H1 (cell line): ENCODE measurements at regions not wholly inside any gene's neighbourhood (a gene's known extent, or its start where the extent isn't known, plus 50 kb on each side); places are given as distances from the start of the nearest gene placed in this dataset.

Experiments
- CTCF ChIA-PET: fragments of 300-600 bp; sonication (Branson Sonifier 250); formaldehyde crosslinking; loops from one replicate; lab custom pipeline; 2021; ENCODE audit not compliant: partially characterized antibody; lab: Charles Lee
- POLR2A ChIA-PET: fragments of 300-600 bp; sonication (Branson Sonifier 250); formaldehyde crosslinking; loops from one replicate; lab custom pipeline; 2021; ENCODE audit warnings: inconsistent platforms; ENCODE audit not compliant: partially characterized antibody; lab: Charles Lee
- DNase-seq, 2 experiments: peaks; one replicate each; pipeline versions ENCODE4 v3.0.0 to v3.0.0-alpha.2; 2010 to 2022; ENCODE audit warnings: low spot score in 2 of 2, low read depth in 1 of 2, mixed read lengths in 1 of 2
- FAIRE-seq: peaks from 2 replicates; lab custom pipeline; 2011; peaks lifted over from hg19 to GRCh38; lab: Jason Lieb, UNC
- H2AFZ ChIP-seq: 2 replicates; pipeline ENCODE4 v1.8.1; 2012; ENCODE audit warnings: low read length, inconsistent platforms
- H2AK5ac ChIP-seq: 2 replicates; pipeline ENCODE4 v1.6.1; 2013; ENCODE audit warnings: low read depth, low read length
- H2BK120ac ChIP-seq: replicated peaks from 2 replicates; pipeline ENCODE3; 2013; ENCODE audit warnings: low read depth, low read length, inconsistent platforms
- H2BK12ac ChIP-seq: 2 replicates; pipeline ENCODE4 v1.6.1; 2013; ENCODE audit warnings: low read depth, low read length
- H2BK15ac ChIP-seq: 2 replicates; pipeline ENCODE4 v1.6.1; 2013; ENCODE audit warnings: low read length
- H2BK20ac ChIP-seq: 2 replicates; pipeline ENCODE4 v1.6.1; 2013; ENCODE audit warnings: low read length
- H2BK5ac ChIP-seq: 2 replicates; pipeline ENCODE4 v1.6.1; 2013; ENCODE audit warnings: low read depth, low read length
- H3K14ac ChIP-seq: 2 replicates; pipeline ENCODE4 v1.6.1; 2013; ENCODE audit warnings: inconsistent platforms; ENCODE audit not compliant: insufficient read length
- H3K18ac ChIP-seq: 2 replicates; pipeline ENCODE4 v1.6.1; 2013; ENCODE audit warnings: low read length; ENCODE audit errors: extremely low read depth
- H3K23ac ChIP-seq: 2 replicates; pipeline ENCODE4 v1.6.1; 2013; ENCODE audit warnings: inconsistent platforms; ENCODE audit not compliant: insufficient read length
- H3K23me2 ChIP-seq: 2 replicates; pipeline ENCODE4 v1.6.1; 2013; ENCODE audit warnings: low read depth, low read length
- H3K27ac ChIP-seq: 2 replicates; pipeline ENCODE4 v1.6.1; 2011; ENCODE audit warnings: low read depth, low read length, inconsistent platforms
- H3K27me3 ChIP-seq, 4 experiments: replicated peaks in 1 of 4; 1 replicate in 1 of 4; 2 replicates in 3 of 4; pipeline versions ENCODE4 v1.6.1 to v1.8.1; 2011 to 2013; ENCODE audit warnings: low read length in 3 of 4, mild to moderate bottlenecking in 3 of 4, inconsistent platforms in 2 of 4, mixed read lengths in 2 of 4, moderate library complexity in 1 of 4; ENCODE audit not compliant: control insufficient read depth in 3 of 4, insufficient read depth in 3 of 4; ENCODE audit errors: extremely low read depth in 1 of 4
- H3K36me3 ChIP-seq, 4 experiments: 2 replicates each; pipeline versions ENCODE4 v1.6.1 to v1.8.1; 2011 to 2013; ENCODE audit warnings: mild to moderate bottlenecking in 4 of 4, low read length in 3 of 4, moderate library complexity in 2 of 4, control low read depth in 1 of 4, inconsistent platforms in 1 of 4; ENCODE audit not compliant: insufficient read depth in 4 of 4, control insufficient read depth in 2 of 4
- H3K4ac ChIP-seq: replicated peaks from 2 replicates; pipeline ENCODE3; 2013; ENCODE audit warnings: low read length, low read depth, mixed read lengths, inconsistent platforms; ENCODE audit not compliant: insufficient read length
- H3K4me1 ChIP-seq, 4 experiments: replicated peaks in 1 of 4; 1 replicate in 1 of 4; 2 replicates in 3 of 4; pipeline versions ENCODE4 v1.6.1 to v1.8.1; 2011 to 2013; ENCODE audit warnings: low read length in 3 of 4, inconsistent platforms in 2 of 4, mixed read lengths in 1 of 4; ENCODE audit not compliant: insufficient read depth in 4 of 4, control insufficient read depth in 3 of 4
- H3K4me2 ChIP-seq, 2 experiments: 2 replicates each; pipeline versions ENCODE4 v1.6.1 to v1.8.1; 2011 to 2013; ENCODE audit warnings: low read depth in 2 of 2, low read length in 2 of 2, control low read depth in 1 of 2, inconsistent platforms in 1 of 2, mild to moderate bottlenecking in 1 of 2; ENCODE audit not compliant: insufficient read depth in 1 of 2
- H3K4me3 ChIP-seq, 4 experiments: fragments of 200-600, 300-600 bp in 1 of 4; sonication (generic), shearing (Covaris generic), sonication (Bioruptor Twin) in 1 of 4; 2 replicates each; pipeline versions ENCODE4 v1.5.1 to v1.8.1; 2011 to 2016; ENCODE audit warnings: low read length in 4 of 4, low read depth in 3 of 4, control low read depth in 2 of 4, inconsistent platforms in 2 of 4, mild to moderate bottlenecking in 2 of 4, mixed read lengths in 1 of 4, moderate library complexity in 1 of 4; ENCODE audit not compliant: insufficient read depth in 2 of 4; ENCODE audit errors: extremely low read depth in 1 of 4
- H3K56ac ChIP-seq: replicated peaks from 2 replicates; pipeline ENCODE3; 2013; ENCODE audit warnings: low read depth, mild to moderate bottlenecking, mixed read lengths, low read length, inconsistent platforms; ENCODE audit not compliant: insufficient read length
- H3K79me1 ChIP-seq: 2 replicates; pipeline ENCODE4 v1.6.1; 2013; ENCODE audit warnings: low read depth, low read length, control low read depth
- H3K79me2 ChIP-seq, 2 experiments: 2 replicates each; pipeline versions ENCODE4 v1.6.1 to v1.8.1; 2012 to 2013; ENCODE audit warnings: low read length in 2 of 2, mild to moderate bottlenecking in 2 of 2, inconsistent platforms in 1 of 2; ENCODE audit not compliant: insufficient read depth in 2 of 2, control insufficient read depth in 1 of 2
- H3K9ac ChIP-seq, 4 experiments: replicated peaks in 1 of 4; 1 replicate in 1 of 4; 2 replicates in 3 of 4; pipeline versions ENCODE4 v1.6.1 to v1.8.1; 2011 to 2013; ENCODE audit warnings: low read depth in 3 of 4, low read length in 3 of 4, control low read depth in 2 of 4, mild to moderate bottlenecking in 2 of 4, moderate library complexity in 2 of 4, inconsistent platforms in 1 of 4; ENCODE audit errors: extremely low read depth in 1 of 4
- H3K9me3 ChIP-seq, 2 experiments: 2 replicates each; pipeline versions ENCODE4 v1.6.1 to v1.8.1; 2012 to 2013; ENCODE audit warnings: mild to moderate bottlenecking in 2 of 2, moderate library complexity in 2 of 2, control low read depth in 1 of 2, inconsistent platforms in 1 of 2, low read depth in 1 of 2, low read length in 1 of 2, mixed read lengths in 1 of 2; ENCODE audit not compliant: insufficient read depth in 2 of 2
- H4K20me1 ChIP-seq, 2 experiments: replicated peaks in 1 of 2; 2 replicates each; pipeline versions ENCODE3 to v1.8.1; 2011 to 2013; ENCODE audit warnings: inconsistent platforms in 2 of 2, low read length in 2 of 2, mild to moderate bottlenecking in 1 of 2; ENCODE audit not compliant: insufficient read depth in 2 of 2, control insufficient read depth in 1 of 2
- H4K5ac ChIP-seq: 2 replicates; pipeline ENCODE4 v1.6.1; 2013; ENCODE audit warnings: low read length, low read depth, mixed read lengths, inconsistent platforms; ENCODE audit not compliant: insufficient read length
- H4K8ac ChIP-seq: 2 replicates; pipeline ENCODE4 v1.8.0; 2013; ENCODE audit warnings: mild to moderate bottlenecking, moderate library complexity, low read length, inconsistent platforms; ENCODE audit not compliant: insufficient read depth; ENCODE audit errors: extremely low read depth
- H4K91ac ChIP-seq: replicated peaks from 2 replicates; pipeline ENCODE3; 2013; ENCODE audit warnings: low read length, mixed read lengths, inconsistent platforms; ENCODE audit not compliant: insufficient read length
- BCL11A ChIP-seq, 2 experiments: IDR thresholded peaks; one replicate each; pipeline ENCODE4 v1.6.1; 2011; ENCODE audit warnings: low read depth in 2 of 2, low read length in 2 of 2, mild to moderate bottlenecking in 2 of 2
- BRCA1 ChIP-seq: IDR thresholded peaks from 2 replicates; pipeline ENCODE4 v1.6.1; 2012; ENCODE audit warnings: low read depth, low read length, improper control_type of control experiment
- CEBPB ChIP-seq: IDR thresholded peaks from 2 replicates; pipeline ENCODE4 v1.6.1; 2012; ENCODE audit warnings: low read depth, low read length
- CHD1 ChIP-seq: IDR thresholded peaks from 2 replicates; pipeline ENCODE4 v1.6.1; 2012; ENCODE audit warnings: low read depth, low read length, improper control_type of control experiment
- CREB1 ChIP-seq: IDR thresholded peaks from 2 replicates; pipeline ENCODE4 v1.6.1; 2012; ENCODE audit warnings: inconsistent platforms
- GTF2F1 ChIP-seq: IDR thresholded peaks from 2 replicates; pipeline ENCODE4 v1.6.1; 2012; ENCODE audit warnings: low read depth, low read length, improper control_type of control experiment, borderline replicate concordance
- HDAC2 ChIP-seq, 2 experiments: fragments of 300-600 bp in 1 of 2; sonication (generic) in 1 of 2; IDR thresholded peaks; 2 replicates each; pipeline ENCODE4 v1.6.1; 2011 to 2012; ENCODE audit warnings: low read depth in 2 of 2, low read length in 2 of 2, mild to moderate bottlenecking in 2 of 2, moderate library complexity in 2 of 2, borderline replicate concordance in 1 of 2, inconsistent platforms in 1 of 2
- KDM4A ChIP-seq: IDR thresholded peaks from one replicate; pipeline ENCODE4 v1.7.1; 2012; ENCODE audit warnings: low read depth, mild to moderate bottlenecking, moderate library complexity, low read length, inconsistent platforms; ENCODE audit not compliant: severe bottlenecking
- KDM5A ChIP-seq: fragments of 200-600 bp; IDR thresholded peaks from 2 replicates; pipeline ENCODE4 v1.7.1; 2012; ENCODE audit warnings: mild to moderate bottlenecking, low read length, inconsistent platforms, mixed read lengths
- SIN3A ChIP-seq, 2 experiments: IDR thresholded peaks in 1 of 2; conservative IDR thresholded peaks in 1 of 2; 2 replicates each; pipeline ENCODE4 v1.6.1; 2011 to 2012; ENCODE audit warnings: low read length in 2 of 2, improper control_type of control experiment in 1 of 2, low read depth in 1 of 2, mild to moderate bottlenecking in 1 of 2
- SIRT6 ChIP-seq: IDR thresholded peaks from one replicate; pipeline ENCODE4 v1.7.1; 2012; ENCODE audit warnings: low read length, inconsistent platforms
- WGBS, 2 experiments: shearing (Covaris generic) in 1 of 2; methylation state at CpG; one replicate each; pipeline versions ENCODE4 v1.1.6 to v1.1.7; 2013 to 2015; ENCODE audit warnings: low lambda C conversion rate in 2 of 2, mixed read lengths in 2 of 2, inconsistent platforms in 1 of 2, low coverage in 1 of 2, missing lambda C conversion rate in 1 of 2; ENCODE audit not compliant: insufficient replicate concordance in 2 of 2, insufficient coverage in 1 of 2, insufficient read length in 1 of 2; ENCODE audit errors: extremely low coverage in 1 of 2, missing lambda C conversion rate in 1 of 2; 5-methylcytosine and 5-hydroxymethylcytosine counted together
- TF ChIP-seq, protein P1 (sequence below): IDR thresholded peaks from 2 replicates; pipeline ENCODE4 v1.6.1; 2011; ENCODE audit warnings: low read depth, mild to moderate bottlenecking, low read length; ENCODE audit not compliant: insufficient read depth

DNA sequence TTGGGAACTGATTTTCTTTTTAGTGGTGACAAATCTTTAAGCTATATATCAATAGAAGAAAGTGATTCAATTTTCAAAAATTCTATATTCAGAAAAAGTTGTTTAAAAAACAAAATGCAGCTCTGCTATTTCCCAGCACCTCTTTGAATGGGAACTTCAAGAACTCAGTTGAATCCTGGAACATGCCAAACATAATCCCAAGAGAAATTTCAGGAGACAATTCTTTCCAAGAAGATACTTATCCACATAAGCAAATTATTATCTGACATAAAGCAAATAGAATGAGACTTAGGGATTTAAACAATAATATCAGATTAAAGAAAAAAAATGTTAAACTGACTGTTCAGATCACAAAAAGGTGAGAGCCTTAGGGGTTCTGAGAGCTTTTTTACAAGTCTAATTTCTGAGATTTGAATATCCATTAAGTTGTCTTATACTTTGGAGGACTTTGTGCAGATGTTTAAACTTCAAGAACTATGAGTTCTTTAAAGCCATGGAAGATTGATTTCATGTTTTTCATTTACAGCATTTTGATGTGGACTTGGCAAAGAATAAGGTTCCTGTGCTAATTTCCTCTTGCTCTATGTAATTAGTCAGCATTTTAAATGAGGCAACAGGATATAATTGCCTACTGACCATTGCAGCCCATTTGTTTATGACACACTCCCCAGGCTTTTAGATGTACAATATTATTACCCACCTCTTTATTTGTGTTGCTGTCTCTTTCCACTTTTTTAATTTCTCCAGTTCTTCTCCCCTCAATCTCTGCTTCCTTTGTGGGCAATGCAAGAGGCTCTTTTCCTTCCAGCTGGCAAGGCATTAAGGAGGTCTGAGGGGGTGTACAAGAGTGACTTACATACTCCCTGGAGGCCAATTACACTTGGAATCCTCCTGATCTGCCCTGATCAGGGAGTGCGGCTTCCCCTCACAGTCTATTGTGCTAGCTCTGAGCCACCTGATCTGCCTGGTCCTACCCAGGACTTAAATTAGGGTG, 419.1 kb downstream of the NR2F1-AS1 start:
- Histone ChIP-seq H3K79me1 (no peaks in the 10 kb centered on the region), H2BK15ac (no peak overlapping the region), H3K23me2 (no peaks in the 10 kb centered on the region), H3K56ac (no peak overlapping the region), H3K14ac (no peak overlapping the region), H3K27me3 (no peaks in the 10 kb centered on the region), H2BK12ac (no peak overlapping the region), H3K23ac (no peak overlapping the region), H4K20me1 (no peaks in the 10 kb centered on the region), H3K9ac (no peak overlapping the region), H3K4me2 (no peak overlapping the region), H2BK120ac (no peak overlapping the region), H2BK5ac (no peak overlapping the region), H3K79me2 (no peaks in the 10 kb centered on the region), H4K91ac (no peak overlapping the region), H3K36me3 (no peaks in the 10 kb centered on the region), H2AK5ac (no peak overlapping the region), H3K18ac (no peak overlapping the region), H3K4me1 (no peaks in the 10 kb centered on the region), H4K5ac (no peak overlapping the region), H2AFZ (no peak overlapping the region), H3K27ac (no peak overlapping the region), H4K8ac (no peak overlapping the region), H3K4me3 (no peak overlapping the region), H2BK20ac (no peak overlapping the region), H3K4ac (no peak overlapping the region), H3K9me3 (no peaks in the 10 kb centered on the region)
- WGBS, 2 experiments: 74% methylated on average over 1 of the region's 1 CpG; no CpG with 5 or more reads in 1 of the 2 experiments
- FAIRE-seq: no peak
- ChIA-PET POLR2A (no interaction called here), CTCF (interaction anchor here (0.6 kb wide), 1 partner anchor 1609 kb away, joined by 3 read pairs; no protein-coding TSS in a partner anchor)
- DNase-seq: no peak
- TF ChIP-seq, protein P1, sequence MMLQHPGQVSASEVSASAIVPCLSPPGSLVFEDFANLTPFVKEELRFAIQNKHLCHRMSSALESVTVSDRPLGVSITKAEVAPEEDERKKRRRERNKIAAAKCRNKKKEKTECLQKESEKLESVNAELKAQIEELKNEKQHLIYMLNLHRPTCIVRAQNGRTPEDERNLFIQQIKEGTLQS: no peak
- TF ChIP-seq CEBPB (no peak), BCL11A (IDR thresholded peaks at IDR 0.05; ENCODE audit: low read depth in 2 of 2, low read length in 2 of 2) (no peak), HDAC2 (IDR thresholded peaks at IDR 0.05; ENCODE audit: borderline replicate concordance in 1 of 2, low read depth in 2 of 2, low read length in 2 of 2) (no peak), CHD1 (no peak), KDM4A (no peak), KDM5A (no peak), GTF2F1 (no peak), BRCA1 (no peak), CREB1 (no peak), SIRT6 (no peak), SIN3A (conservative IDR thresholded peaks at IDR 0.05 in 1 of 2, IDR thresholded peaks at IDR 0.05 in 1 of 2; ENCODE audit: low read depth in 1 of 2, low read length in 2 of 2) (no peak)
